Neural progenitor cell (in vitro differentiated cells): ENCODE measurements at regions not wholly inside any gene's neighbourhood (a gene's known extent, or its start where the extent isn't known, plus 50 kb on each side); places are given as distances from the start of the nearest gene placed in this dataset.

Experiments used
- EZH2 ChIP-seq: fragments of 200-600 bp; sonication (generic); IDR thresholded peaks from 2 replicates; pipeline ENCODE4 v1.6.1; 2017; ENCODE audit warnings: antibody characterized with exemption, mild to moderate bottlenecking, moderate library complexity
- EZH2phosphoT487 ChIP-seq: fragments of 200-600 bp; sonication (generic); IDR thresholded peaks from 2 replicates; pipeline ENCODE4 v1.6.1; 2017; ENCODE audit warnings: antibody characterized with exemption
- TF ChIP-seq, protein P1 (sequence below): fragments of 200-600 bp; sonication (generic); IDR thresholded peaks from 2 replicates; pipeline ENCODE4 v1.5.1; 2017; ENCODE audit warnings: antibody characterized with exemption, mild to moderate bottlenecking

DNA sequence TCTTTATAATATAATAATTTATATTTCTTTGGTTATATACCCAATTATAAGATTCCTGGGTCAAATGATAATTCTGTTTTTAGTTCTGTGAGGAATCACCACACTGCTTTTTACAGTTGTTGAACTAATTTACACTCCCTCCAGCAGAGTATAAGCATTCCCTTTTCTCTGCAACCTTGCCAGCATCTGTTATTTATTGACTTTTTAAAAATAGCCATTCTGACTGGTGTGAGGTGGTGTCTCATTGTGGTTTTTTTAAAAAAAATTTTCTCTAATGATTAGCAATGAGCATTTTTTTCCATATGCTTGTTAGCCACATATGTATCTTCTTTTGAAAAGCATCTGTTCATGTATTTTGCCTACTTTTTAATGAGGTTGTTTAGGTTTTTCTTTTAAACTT lies 122.2 kb downstream of the ZNF486 start:
- TF ChIP-seq, protein P1, sequence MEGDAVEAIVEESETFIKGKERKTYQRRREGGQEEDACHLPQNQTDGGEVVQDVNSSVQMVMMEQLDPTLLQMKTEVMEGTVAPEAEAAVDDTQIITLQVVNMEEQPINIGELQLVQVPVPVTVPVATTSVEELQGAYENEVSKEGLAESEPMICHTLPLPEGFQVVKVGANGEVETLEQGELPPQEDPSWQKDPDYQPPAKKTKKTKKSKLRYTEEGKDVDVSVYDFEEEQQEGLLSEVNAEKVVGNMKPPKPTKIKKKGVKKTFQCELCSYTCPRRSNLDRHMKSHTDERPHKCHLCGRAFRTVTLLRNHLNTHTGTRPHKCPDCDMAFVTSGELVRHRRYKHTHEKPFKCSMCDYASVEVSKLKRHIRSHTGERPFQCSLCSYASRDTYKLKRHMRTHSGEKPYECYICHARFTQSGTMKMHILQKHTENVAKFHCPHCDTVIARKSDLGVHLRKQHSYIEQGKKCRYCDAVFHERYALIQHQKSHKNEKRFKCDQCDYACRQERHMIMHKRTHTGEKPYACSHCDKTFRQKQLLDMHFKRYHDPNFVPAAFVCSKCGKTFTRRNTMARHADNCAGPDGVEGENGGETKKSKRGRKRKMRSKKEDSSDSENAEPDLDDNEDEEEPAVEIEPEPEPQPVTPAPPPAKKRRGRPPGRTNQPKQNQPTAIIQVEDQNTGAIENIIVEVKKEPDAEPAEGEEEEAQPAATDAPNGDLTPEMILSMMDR = no peak
- no peak for TF ChIP-seq EZH2
- no peak for TF ChIP-seq EZH2phosphoT487
